VCaP (cell line): ENCODE measurements at regions not wholly inside any gene's neighbourhood (a gene's known extent, or its start where the extent isn't known, plus 50 kb on each side); places are given as distances from the start of the nearest gene placed in this dataset.

Source experiments
- H3K27ac ChIP-seq: fragments of 450-650 bp; 2 replicates; pipeline ENCODE4 v1.5.1; 2017
- CTCF ChIP-seq: fragments of 450-650 bp; conservative IDR thresholded peaks from 2 replicates; pipeline ENCODE4 v1.5.1; 2017; ENCODE audit warnings: mild to moderate bottlenecking, moderate library complexity

GRCh38 chr5:12111261-12111660 is 207.0 kb upstream of the CTNND2 start:
- no peak for TF ChIP-seq CTCF
- H3K27ac ChIP-seq = peak overlapping the region; percentile 94

- TF ChIP-seq CTCF = no peak
- H3K27ac ChIP-seq = peak overlapping the region; percentile 94
These were observed 206.4 kb upstream of the CTNND2 start for GRCh38 chr5:12110629-12111028.

GRCh38 chr5:12109075-12109688 is 204.9 kb upstream of the CTNND2 start:
- TF ChIP-seq CTCF = no peak
- peak overlapping the region; percentile 94 for H3K27ac ChIP-seq

GRCh38 chr5:12102151-12102550 is 197.9 kb upstream of the CTNND2 start:
- no peak for TF ChIP-seq CTCF
- peak overlapping the region; percentile 13 for H3K27ac ChIP-seq

GRCh38 chr5:12100542-12100941 is 196.3 kb upstream of the CTNND2 start:
- H3K27ac ChIP-seq = no peak overlapping the region
- TF ChIP-seq CTCF = no peak

- no peak overlapping the region for H3K27ac ChIP-seq
- TF ChIP-seq CTCF = no peak
These were observed 195.1 kb upstream of the CTNND2 start for GRCh38 chr5:12099296-12099695.

- no peak overlapping the region for H3K27ac ChIP-seq
- no peak for TF ChIP-seq CTCF
These were observed 191.6 kb upstream of the CTNND2 start for GRCh38 chr5:12095808-12096281.
